T follicular helper cell (primary cell): ENCODE measurements at regions not wholly inside any gene's neighbourhood (a gene's known extent, or its start where the extent isn't known, plus 50 kb on each side); places are given as distances from the start of the nearest gene placed in this dataset.

Experiments
- DNase-seq: peaks from one replicate; pipeline ENCODE4 v3.0.0-alpha.2; 2020; ENCODE audit warnings: low read depth

DNA sequence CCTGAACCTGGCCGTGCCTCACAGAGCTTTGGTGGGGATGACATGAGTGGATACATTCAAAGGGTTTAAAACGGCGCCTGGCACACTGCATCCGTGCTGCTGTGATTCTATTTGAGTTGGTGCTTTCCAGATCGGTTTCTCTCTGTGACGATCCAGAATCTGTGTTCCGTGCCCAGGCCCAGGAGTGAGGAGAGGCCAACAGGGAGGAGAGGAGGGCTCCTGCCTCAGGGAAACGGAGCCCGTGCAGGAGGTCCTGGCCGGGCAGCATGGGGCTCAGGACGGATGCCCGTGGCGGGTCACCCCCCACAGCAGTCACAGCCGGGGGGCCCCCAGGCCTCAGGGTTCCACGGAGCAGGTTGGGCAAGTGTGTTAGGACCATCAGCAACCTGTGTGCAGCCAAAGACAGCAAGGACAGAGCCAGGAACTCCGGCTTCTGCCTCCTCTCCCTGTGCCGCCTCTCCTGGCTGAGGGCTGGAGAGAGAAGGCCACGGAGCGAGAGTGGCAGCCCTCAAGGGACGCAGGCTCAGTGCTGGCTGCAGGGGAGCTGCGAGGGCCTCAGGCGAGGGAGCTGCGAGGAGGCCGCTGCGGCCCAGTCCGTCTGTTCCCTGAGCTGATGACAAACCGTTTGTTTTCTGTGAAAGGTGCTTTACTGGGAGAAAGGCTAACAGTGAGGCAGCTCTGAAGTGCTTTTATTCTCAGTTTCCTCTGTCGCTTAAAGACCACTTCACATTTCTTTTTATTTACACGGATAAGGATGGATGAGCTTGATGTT, 99.3 kb downstream of the METRNL start:
- DNase-seq = no peak

DNA sequence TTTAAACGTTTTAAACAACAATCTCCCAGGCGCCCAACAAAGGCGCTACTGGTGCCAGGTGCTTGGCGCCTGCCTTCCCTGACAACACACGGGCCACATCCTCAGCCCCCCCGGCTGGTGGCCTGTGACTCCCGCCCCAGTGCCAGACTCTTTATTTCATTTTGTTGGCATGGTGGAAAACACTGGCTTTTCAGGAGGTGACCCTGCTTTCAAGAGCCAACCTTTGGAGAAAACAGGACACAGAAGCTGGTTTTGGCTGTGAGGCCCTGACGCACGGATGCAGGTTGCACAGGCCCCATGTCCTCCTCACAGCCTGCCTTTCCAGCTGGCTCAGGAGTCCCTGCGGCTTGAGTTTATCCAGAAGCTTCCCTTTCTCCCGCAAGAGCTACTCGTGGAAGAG, 100.0 kb downstream of the METRNL start:
- DNase-seq = no peak

DNA sequence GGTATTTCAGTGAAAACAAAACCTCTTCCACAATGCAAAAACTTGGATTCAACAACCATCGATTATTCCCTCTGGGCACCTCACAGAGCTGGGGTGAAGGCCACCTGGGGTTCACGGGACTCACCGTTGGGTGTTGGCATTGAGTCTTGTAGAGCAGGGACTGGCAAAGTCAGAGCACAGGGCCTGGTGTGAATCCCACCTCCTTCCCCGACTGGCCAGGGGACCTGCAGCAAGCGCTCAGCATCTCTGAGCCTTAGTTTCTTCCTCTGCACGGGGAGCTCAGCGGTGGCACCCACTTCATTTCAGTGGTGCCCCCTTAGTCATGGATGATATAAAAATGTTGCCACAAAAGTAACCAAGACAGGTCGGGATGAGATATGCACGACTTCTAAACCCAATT, 100.4 kb downstream of the METRNL start:
- DNase-seq = no peak

DNA sequence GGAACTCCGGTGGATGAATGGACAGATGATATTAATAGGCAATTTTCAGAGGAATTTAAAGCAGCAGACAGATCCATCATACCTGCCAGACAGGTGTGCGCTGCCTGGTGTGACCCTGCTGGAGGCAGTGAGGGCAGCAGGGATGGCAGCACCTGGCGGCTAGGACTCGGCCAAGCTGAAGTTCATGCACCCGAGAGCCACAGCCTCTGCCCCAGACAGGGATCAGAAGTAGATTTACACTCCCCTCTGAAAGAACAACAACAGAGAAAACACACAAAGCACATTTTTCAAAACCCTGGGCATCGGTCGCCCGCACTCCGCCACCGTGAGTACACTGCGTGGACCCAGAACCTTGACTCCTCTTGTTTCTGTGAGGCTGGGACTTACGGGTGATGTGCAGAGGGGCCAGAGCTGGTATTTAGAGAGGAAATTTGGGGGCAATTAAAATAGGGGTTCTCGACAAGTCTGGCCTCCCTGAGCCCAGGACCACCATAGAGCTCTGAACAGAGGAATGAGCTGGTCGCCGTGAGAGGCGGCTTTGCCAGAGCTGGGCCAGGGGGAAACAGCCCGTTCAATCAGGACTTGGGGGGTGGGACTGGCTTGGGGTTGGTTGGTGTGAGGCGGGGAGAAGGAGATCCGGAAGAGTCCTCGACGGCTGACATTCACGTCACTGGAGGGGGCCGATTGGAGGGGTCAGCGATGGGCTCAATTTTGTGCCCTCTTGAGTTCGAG, 101.0 kb downstream of the METRNL start:
- DNase-seq = no peak

DNA sequence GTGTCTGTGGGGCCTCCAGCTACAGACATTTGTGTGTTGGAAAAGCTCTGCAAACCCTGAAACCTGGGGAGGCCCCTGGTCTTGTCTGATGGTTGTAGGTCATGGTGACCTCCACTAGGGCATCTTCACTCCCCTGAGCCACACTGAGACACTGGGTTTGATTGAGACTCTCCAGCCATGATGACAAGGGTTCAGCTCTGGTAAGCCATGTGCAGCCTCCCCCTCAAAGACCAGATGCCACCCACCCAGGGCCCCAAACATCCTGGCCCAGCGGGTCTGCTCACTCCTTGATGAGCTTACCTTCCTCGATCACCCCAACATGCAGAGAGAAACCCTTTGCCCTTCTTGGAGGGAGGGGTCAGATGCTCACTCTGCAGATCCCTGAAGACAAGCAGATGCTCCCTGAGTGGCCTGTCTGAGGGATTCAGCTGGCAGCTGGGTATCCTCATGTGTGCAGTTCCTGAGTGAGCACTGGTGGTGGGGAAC, 101.6 kb downstream of the METRNL start:
- DNase-seq = no peak

DNA sequence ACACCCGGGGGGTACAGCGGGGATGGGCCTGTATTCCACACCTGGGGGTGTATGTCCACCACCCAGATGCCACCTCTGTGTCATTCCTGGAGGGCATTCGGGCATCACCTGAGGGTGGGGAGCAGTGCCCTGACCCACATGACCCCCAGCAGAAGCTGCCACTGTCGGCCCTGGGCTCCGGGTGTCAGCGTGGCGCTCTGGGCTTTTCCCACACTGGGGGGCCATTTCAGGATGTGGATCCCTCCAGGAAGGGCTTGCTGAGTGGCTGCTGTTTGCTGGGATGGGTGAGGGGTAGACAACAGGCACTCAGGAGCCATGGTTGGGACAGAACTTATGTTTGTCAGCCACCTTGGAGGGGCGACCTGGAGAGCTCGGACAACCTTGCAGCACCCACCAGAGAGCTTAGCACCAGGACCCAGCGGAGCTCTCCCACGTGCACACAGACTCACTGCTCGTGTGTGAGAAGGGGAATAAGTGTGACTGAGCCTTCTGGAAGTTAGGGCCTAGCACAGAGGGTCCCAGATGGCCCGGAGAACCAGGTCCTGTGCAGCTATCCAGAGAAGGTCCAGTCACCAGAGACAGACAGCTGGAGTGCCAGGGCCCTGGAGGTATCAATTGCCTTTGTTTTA, 102.7 kb downstream of the METRNL start:
- DNase-seq = no peak

DNA sequence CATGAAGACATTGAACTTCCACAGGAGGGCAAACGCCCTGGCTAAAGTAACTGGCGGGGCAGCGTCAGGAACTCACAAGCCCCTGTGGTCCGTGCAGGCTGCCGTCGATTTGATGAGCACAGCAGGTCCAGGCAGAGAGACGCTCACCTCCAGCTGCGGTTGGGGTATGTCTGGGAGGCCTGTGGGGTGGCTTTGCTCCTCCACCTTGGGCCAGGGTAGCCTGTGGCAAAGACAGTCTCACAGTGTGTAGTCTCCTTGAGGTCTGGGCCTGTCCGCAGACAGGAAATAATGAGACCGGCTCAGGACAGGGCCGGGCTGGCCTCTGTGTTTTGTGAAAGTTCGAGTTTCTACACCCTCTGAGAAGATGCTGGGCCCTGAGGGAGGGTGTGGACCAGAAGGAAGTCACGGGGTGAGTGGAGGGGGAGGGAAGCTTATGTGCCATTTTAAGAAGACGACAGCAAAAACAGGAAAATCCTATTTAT, 103.3 kb downstream of the METRNL start:
- DNase-seq = no peak

DNA sequence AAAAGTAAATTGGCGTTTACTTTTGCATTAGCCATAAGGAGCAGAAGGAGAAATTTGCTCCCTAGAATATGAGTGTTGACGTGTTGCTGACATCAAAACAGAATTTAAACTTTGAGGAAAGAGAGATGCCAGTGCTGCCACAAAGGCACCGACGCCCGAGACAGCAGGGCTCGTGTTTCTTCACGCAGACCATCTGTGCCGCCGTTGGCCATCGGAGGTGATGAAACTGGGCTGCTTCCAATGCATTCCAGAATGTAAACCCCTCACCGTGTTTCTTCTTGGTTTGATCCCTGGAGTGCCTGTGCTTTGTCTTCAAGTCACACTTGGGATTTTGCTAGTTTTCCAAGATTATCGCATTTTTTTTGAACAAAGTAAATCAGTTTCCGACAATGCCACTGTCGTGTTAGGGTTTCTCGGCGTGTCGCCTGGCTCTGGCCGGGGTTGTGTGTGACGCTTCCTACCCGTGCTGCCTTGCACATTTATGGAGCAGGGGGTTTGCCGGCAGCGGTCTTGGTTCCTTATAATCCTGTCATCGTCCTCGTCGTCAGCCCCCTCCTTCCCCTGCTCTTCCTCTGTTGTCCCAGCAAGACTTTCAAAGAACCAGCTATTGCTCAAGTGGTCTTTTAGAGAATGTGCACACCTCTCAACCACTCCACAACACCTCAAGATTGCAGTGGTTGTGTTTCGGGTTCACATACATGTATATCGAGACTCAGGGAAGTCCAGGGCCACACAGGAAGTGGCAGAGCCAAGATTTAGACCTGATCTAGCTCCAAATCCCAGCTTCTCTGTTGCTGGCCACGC, 103.9 kb downstream of the METRNL start:
- DNase-seq = no peak

DNA sequence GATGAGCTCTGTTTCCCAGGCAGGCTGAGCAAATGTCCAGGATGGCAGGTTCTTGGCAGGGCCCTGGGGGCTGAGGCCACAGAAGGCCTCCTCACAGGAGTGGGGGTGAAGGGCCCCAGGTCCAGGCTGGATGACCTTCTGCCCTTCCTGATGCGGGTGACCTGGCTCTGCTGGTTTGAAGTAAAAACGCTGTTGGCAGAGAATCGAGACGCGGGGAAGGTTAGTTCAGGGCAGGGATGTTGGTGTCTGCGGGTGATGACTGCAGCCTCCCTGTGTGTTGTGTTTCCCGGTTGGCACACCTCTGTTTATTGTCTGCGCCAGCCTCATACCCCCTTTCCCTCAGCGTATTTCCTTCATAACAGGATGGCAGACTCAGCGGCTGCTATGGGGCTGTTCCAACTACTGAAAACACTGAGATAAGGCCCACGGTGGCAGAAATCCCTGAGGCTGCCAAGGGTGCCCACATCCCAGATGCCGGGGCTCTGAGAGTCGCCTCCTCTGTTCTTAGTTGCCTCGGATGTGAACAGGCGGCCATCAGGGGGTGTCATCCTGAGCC, 104.6 kb downstream of the METRNL start:
- no peak for DNase-seq

DNA sequence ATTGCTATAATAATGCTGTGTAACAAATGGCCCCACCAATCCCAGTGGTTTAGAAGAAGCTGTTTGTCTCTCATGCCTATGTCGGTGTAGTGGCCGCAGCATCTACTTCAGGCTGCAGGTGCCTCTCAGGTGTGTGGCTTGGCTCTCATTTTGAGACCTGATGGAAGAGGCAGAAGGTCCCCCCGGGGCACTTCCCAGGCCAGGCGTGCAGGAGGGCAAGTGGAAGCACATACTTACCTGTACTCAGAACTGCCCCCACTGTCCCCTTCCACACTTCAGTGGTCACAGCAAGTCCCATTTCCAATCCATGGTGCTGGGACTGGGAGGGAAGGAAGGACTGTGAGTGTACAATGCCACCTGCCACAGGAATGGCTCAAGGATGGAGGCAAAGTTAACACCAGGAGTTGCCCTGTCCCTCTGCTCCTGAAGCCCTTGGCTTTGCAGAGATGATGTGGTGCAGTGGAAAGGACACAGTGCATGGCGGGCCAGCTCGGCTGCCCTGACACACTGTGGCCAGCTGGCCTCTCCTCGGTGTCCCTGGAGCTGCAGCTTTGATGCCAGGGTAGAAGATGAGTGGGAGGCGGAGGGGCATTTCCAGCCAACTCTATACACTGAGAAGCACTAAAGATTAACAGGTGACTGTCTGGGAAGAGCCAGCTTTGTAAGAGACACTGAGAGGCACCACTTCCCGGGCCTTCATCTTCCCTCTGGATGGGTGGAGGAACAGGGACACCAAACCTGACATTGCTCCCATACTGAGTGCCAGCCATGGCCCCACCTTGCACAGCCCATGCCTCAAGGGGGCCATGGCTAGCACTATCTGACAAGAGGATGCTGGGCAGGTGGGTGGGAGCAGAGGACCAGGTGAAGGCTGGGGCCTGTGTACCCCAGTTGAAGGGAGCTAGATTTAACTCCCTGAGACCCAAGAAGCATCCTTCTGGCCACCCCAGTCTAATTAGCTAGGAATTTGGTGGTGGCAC, 105.9 kb downstream of the METRNL start:
- DNase-seq = no peak

DNA sequence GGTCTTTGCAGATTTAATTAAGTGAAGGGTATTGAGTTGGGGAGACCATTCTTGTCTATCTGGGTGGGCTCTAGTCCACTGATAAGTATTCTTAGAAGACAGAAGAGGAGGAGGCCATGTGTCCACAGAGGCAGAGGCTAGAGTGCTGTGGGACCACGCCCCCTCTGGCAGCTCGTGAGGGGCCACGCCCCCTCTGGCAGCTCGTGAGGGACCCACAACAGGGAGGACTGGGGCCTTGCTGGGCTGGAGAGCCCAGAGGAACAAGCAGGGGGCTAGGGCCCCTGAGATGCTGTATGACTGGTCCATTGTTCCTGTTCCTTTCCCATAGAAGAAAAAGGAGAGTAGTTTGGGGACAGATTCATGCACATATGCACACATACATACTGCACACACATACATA, 106.8 kb downstream of the METRNL start:
- DNase-seq = no peak

DNA sequence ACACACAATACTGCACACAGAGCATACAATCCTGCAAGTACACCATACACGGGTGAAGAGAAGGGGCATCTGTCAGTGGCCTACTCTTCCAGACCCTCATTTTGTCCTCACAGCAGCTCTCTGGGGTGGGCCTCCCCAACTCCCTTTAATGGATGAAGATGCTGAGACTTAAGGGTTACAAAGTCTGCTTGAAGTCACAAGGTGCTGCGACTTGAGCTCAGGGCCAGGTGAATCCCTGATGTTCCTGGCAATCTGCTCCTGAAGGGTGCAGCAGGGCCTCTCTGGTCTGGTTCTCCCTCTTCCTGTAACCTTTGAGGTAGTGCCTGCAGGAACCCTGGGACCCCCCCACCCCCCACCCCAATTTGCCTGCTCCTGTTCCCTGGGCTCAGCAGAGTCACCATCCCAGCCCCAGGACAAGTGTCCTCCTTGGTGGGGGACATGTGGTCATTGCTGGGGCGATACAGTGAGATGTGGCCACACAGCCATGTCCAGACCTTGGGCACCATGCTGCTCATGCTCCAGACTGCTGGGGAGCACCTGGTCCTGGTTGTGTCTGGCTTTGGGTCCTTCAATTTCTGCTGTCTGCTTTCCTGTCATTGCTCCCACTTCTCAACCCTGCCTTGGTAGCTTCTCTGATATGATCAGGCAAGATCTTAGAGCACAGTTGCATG, 107.5 kb downstream of the METRNL start:
- no peak for DNase-seq

DNA sequence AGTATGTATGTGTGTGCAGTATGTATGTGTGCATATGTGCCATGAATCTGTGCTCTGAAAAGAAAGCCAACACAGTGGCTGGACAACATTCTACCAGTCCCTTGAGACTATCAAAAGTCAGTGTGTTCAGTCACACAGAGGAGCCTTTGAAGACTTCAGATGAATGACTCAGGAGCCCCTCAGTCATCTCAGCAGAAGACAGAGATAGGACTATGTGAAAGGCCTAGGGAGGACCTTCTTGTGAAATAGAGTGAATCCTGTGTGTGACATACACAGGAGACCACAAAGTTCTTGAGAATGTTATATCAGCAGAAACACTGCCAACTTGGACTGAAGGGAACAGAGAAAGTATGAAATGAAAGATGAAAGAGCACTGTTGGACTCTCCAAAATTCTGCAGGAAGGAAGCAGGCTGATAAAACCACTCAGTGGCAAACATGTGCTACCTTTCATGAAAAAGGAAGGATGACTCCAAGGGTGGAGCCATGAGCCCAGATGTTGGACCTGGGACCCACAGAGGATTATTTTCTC, 108.4 kb downstream of the METRNL start:
- no peak for DNase-seq

DNA sequence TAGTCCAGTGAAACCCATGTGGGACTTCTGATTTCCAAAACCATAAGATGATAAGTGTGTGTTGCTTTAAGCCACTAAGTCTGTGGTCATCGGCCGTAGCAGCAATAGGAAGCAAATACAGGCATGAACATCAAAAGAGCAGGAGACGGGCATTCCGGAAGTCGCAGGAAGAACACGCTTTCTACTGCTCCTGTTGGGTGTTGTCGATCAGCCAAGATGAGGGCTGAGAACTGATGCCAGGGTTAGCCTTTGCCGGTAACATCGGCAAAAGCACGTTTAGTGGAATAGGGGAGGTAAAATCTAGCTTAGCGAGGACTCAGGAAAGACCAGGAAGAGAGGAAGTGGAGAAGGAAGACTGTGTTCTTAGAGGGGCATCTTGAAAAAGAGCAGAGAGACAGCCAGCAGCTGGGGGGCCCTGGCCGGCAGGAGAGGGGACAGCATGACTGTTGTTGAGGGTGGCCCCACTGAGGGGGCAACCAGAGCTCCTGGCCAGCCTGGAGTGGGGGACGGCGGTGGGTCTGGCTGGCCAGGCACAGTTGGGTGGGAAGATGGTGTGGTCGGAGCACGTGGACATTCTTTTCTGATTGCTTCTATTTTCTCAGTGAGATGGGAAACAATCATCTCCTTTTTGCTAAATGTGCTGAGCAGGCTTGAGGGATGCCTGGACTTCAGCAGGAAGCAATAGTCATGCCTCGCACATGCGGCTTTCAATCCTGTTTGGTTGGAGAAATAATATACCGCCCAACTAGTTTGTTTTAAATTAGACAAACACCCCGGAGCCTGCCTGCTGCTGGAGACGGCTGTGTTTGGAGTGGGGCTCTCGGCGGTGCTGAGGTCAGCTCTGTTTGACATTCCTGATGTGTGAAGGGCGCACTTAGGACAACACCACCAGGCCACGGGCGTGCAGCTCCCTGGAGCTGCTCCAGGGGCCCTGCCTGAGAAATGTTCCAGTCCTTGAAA, 109.9 kb downstream of the METRNL start:
- DNase-seq = no peak

DNA sequence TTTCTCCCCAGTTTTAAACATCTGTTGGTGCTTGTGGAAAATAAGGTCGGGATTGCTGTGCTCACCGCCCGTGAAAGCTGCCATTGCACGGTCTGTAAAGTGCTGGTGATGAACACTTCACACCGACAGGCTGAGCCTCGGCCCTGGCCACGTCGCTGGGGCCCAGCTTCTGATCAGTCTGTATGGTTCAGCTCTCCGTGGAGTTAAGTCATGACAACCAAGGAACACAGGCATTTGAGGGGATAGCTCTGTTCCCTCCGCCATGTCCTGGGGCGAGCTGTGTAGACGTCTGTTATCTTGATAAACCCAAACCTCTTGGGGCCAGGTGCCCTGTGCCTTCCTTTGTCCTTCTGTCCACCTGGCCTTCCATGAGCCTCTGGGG, 110.6 kb downstream of the METRNL start:
- no peak for DNase-seq

DNA sequence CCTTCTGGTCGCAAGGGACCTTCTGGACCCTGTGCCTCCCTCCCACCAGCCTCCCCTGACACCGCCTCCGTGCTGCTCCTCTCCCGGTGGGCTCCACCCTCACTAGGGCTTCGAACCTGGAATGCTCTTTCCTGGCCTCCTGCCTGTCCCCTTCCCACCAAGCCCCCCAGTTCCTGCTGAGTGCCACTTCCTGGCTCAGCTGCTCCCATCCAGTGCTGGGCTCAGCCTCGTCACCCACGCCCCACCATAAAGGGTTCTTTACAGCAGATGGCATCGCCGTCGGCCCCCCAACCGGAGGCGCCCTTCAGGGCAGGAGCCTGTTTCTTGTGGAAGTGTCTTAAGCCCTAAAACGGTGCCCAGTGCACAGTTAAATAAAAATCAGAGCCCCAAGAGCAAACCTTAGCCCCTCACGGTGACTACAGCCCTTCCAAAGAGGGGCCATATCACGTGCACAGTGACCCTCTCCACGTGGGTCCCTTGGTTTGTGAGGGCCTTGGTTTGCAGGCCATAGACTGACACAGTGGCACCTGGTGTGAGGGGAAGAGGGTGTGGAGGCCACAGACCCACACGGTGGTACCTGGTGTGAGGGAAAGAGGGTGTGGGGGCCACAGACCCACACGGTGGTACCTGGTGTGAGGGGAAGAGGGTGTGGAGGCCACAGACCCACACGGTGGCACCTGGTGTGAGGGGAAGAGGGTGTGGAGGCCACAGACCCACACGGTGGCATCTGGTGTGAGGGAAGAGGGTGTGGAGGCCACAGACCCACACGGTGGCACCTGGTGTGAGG, 111.4 kb downstream of the METRNL start:
- no peak for DNase-seq

DNA sequence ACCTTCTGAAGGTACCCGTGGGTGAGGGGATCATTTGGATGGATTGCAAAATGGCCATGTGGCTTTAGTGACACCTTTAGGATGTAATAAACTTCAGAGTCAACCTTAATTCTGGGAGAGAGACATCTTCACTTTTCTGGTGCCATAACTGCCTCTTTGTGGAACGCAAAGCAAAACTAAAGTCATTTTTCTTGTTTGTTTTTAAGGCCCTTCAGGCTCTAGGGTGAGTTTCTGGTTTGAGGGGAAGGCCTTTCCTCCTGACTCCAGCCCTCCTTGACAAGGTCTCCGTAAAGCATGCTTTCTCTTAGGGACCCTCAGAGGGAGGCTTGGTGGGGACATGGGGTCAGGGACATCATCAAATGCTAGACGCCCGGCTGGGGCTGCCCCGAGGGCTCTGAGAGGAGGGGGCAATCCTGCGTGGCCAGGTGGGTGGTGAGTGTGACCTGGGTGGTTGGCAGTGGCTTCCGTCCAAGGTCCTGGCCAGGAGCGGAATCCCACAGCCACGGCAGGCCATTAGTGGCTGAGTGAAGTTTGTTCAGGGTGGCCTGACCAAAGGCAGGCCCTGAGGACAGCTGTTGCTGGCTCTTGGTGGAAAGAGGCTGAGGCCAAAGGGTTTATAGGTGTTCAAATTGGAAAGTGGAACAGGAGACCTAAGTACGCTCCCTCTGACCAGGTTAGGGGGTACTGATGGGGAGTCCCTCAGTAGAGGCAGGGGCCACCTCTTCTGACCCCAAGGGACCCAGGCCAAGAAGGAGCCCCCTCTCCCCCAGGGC, 112.2 kb downstream of the METRNL start:
- no peak for DNase-seq
